NCI-H460 (cell line): ENCODE measurements at regions not wholly inside any gene's neighbourhood (a gene's known extent, or its start where the extent isn't known, plus 50 kb on each side); places are given as distances from the start of the nearest gene placed in this dataset.
"Not testable (repeated sequence)": the region's sequence is repeated elsewhere in the genome, so short reads cannot be mapped to it uniquely, and the experiment has no call there.

ENCODE experiments used
- DNase-seq: peaks from one replicate; pipeline ENCODE4 v3.0.0-alpha.2; 2016; ENCODE audit warnings: low read depth; ENCODE audit errors: extremely low read depth

DNA sequence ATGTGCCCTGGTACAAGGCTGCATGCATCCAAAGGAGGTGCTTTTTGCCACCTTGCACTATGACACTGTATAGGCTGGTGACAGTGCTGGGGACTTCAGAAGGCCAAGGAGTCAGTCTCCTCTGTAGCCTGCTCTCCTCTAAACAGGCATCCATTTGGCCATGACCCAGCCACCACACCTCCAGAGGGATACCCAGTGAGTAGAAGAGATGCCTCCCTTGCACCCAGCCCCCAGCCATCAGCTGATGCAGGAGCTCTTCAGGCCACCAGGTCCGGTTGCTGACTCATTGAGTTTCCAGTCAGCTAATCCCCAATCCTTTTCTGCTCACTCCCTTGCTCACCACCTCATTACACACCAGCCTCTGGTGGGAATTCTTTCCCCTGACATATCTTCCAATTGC lies 99.8 kb downstream of the PJA1 start:
- no peak for DNase-seq

DNA sequence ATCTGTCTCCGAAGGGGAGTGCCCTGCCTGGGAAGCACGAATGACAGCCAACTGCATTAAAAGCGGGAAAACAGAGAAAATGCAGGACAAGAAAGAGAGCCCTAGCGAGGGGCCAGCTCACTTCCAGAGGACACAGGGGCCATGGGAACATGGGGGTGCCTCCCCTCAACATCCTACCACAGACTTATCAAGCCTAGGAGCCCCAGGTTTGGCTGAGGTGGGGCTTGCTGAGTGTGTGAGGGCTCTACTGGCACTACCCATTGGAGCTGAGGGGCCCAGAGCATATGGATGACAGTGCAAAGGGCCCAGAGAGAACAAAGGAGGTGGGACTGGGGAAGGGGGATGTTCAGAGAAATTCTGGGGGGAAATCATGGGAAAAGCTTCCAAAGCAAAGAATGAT lies 101.8 kb downstream of the PJA1 start:
- no peak for DNase-seq

DNA sequence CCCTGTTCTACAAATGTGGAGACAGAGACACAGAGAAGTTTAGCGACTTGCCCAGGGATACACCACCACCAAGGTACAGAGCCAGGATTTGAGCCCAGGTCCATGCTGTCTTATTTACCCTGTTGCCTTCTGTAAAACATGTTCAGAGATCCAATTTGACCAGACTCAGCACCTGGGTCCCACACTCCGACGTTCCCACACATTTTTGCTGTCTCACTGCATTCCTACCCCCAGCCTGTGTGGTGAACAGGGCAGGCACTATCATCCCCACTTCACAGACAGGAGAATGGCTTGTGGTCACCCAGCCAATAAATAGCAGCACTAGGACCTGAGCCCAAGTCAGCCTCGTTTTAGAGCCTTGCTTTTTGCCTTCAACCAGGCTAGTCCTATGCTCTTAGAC lies 102.8 kb downstream of the PJA1 start:
- DNase-seq = no peak

DNA sequence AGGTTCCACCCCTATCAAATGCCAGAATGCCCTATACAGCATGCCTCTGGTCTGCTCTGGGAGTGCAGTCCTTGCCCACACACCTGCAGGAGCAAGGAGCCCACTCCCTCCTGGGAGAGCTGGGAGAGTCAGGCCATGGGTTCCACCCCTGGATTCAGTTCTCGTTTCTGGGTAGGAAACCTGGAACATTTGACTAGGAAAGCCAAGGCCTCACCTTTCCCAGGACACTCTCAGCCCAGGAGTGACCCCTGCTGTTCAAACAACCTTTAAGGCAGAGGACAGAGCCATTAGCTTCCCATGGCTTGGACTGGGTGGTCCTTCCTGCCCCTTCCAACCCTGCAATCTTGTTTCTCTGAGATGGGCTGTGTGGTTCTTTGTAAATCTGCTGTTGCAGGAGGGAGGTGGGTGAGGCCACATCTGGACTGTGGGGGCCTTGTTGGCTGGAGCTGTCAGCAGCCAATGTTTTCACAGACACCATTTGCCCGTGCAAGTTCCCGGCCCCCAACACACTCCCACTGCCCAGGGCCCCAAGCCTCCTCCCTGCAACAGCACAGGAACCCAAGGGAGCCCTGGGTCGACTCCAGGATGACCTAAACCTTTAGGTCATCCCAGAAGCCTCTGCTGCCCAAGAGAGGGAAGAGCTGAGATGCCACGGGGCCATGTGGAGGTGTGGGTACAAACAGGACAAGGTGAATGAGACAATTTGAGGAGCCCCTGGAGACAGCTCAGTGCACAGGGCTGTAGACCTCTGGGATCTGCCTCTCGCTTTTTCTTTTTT lies 104.4 kb downstream of the PJA1 start:
- no peak for DNase-seq

DNA sequence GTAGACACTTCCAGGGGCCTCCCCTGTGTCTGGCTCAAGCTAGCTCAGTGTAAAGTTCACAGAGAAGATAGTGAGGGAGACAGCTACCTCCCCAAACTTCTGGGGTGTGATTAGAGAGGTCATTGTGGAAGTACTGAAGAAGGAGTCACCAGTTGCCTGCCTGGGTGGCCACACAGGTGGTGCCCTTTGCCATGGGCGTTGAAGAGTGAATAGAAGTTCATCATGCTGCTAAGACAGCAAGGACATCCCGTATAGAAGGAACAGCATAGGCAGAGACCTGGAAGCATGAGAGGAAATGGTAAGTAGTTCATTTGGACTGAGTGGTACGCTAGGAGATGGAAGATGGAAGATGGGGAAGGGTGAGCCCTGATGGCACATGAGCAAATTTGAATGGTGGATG lies 110.1 kb downstream of the PJA1 start:
- DNase-seq = no peak

DNA sequence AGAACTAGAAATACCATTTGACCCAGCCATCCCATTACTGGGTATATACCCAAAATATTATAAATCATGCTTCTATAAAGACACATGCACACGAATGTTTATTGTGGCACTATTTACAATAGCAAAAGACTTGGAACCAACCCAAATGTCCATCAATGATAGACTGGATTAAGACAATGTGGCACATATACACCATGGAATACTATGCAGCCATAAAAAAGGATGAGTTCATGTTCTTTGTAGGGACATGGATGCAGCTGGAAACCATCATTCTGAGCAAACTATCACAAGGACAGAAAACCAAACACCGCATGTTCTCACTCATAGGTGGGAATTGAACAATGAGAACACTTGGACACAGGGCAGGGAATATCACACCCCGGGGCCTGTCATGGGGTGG lies 110.8 kb downstream of the PJA1 start:
- DNase-seq = not testable (repeated sequence)

DNA sequence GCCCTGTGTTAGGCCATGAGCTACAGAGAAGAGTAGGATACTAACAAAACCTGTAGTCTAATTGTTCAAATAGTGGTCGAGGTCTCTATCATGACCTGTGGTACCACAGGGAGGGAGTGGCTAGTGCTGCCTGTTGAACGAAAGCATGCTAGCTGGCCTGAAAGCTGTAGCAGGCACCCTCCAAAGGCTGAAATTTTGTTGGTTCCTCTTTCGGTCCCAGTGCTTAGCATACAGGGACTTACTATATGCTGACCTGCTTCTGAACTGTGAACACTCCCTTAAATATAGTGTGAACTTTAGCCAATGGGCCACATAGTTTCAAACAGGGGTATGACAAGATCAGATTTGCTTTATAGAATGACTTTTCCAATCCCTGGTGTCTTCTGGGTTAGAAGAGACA lies 113.4 kb downstream of the PJA1 start:
- no peak for DNase-seq

DNA sequence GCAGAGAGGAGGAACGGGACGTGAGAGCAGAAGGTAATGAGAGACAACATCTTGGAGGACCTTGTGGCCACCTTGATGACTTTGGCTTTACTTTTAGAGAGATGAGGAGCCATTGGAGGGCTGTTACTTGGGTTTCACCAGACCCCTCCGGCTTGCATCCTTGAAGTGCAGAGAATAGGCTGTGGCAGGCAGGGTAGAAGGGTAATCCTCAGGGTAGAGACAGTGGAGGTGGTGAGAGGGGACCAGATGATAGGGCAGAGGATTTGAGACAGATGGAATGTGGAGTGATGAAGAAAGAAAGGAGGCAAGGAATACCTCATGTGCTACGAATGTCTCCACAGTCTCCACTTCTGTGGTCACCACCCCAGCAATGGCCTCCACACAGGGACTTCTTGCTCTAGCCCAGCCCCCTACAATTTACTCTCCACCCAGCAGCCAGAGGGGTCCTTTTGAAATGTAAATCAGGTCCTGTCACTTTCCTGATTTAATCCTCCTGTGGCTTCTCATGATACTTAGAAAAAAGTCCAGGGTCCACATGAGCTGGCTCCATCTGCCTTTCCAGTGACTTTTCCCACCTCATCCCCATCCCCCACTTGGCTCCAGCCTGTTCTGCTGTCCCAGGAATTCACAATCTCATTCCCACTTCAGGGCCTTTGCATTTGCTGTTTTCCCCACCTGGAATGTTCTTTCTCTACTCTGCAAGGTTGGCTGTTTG lies 115.0 kb downstream of the PJA1 start:
- DNase-seq = no peak

DNA sequence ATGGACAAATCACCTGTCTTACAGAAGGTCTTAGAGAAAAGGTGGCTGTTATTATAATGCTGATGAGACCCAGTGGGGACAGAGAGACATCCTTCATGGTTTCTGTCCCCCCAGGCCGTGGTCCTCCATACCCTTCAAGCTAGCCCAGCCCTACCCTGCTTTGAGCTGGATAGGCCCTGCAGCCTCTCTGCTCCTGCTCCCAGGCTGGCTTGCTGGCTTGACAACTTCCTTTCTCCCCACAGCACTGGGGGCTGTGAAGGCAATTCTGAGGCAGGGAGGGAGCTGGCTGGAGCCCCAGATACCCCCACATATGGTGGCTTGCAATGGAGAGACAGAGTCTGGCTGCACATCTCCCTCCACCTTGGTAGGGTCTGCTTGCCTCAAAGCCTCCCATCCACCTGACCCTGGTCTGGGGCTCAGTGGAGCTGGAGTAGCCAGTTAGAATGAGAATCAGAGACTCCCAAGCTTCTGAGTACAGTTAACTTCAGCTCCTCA lies 118.2 kb downstream of the PJA1 start:
- DNase-seq = no peak

DNA sequence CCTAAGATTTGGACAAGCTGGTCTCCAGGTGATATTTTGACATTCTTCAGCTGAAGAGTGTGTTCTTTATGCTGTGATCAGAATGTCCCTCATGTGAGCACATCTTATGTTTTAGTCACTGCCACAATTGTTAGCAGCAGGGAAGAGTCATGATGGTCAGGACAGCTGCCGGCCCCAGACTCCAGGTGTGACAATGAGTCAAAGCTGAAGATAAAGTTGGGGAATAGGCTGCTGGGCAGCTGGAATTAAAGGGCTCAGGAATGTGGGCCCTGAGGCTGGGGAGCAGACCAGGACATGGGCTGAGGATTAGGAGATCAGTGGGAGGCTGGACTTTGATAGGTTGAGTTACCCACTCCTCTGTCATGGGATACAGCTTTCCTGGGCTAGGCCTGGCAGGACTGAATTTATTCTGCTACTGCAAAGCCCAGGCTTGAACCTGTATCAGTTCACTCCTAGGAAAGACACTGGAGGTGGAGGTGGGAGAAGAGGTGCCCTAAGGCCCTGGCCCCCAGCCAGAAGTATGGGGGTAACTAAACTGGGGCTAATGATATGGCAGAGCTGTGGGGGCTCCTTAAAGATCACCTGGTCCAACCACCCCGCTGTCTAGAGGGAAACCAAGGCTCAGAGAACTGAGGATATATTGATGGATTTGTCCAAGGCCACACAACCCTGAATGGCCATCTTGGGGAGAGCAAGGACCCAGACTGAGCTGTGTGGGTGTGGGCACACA lies 119.5 kb downstream of the PJA1 start:
- no peak for DNase-seq

DNA sequence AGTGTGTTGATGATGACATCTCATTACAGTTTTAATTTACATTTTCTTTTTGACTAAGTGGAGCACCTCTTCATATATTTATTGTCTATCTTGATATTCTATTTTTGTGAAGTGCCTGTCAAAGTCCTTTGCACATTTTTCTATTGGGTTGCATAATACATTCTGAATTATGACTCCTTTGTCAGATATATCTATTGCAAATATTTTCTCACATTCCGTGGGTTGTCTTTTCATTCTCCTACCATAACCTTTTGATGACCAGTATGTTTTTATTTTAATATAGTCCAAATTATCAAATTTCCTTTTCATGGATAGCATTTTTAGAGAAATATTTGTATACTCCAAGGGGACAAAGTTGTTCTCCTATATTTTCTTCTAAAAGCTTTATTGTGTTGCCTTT lies 126.4 kb downstream of the PJA1 start:
- DNase-seq = no peak

DNA sequence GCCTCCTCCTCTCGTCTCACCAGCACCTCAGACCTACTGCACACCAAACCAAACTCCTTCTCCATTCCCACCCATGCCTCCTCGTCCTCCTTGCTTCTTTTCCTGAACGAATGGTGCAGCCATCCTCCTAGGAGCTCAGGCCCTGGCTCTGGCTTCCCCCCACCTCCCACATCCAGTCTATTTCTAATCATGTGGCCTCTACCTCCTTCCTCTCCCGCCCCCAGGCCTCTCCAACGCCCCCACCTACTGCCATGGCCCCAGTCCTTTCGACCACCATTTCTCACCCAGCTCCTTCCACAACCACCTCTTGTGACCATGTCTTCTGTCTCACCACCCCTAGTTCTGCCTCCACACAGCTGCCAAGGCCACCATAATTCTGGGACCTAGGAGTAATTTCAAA lies 127.1 kb downstream of the PJA1 start:
- no peak for DNase-seq

DNA sequence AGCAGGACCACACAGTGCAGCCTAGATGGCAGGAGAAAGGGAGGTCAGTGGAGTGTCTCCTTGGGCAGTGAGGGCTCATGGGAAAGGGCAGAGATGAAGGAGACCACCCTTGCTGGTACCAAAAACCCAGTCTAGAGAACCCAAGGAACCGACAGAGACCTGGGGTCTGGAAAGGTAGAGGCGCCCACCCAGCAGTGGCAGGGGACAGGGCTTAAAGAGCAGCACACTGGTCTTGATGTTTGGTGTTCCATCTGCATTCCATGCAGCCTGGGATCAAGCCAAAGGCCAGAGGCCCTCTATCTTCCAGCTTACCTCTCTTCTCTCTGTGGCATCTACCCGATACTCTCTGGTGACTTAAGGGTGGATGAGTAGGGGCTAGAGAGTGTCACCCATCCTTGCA lies 127.5 kb downstream of the PJA1 start:
- no peak for DNase-seq

DNA sequence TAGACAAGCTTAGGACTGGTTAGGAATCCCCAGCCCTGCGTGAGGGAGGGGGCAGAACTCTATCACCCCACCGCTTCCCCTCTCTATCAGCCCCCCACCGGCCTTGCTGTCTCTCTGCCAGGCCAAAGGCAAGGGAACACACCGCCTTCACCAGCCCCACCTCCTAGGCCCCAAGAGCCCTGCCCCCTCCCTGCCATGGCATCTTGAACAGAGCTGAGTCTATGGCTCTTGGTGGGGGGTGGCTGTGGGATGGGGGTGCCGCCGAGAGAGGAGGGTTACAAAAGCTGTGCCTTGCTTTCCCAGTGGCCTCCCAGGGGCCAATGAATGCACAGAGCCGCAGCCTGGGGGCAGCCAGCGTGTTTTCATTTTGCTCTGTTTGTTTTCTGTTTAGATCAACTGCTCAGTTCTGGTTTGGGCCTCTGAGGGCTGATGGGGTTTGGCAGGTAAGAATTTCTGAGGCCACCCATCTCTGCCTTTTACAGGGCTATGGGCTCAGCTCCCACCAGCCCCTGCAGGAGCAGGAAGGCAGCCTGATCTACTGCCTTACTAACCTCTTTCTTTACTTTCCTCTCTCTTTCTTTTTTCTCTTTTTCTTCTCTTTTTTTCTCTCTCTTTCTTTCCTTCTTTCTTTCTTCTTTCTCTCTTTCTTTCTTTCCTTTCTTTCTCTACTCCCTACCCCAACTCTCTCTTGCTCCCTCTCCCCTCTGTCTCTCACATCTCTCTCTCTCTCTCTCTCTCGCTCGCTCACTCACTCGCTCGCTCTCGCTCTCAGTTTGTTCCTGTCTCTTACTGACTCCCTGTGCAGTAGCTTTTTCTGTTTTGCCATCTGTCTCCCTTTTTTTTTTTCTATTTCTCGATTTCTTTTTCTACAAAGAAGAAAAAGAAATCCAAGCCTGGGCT lies 128.3 kb downstream of the PJA1 start:
- no peak for DNase-seq

DNA sequence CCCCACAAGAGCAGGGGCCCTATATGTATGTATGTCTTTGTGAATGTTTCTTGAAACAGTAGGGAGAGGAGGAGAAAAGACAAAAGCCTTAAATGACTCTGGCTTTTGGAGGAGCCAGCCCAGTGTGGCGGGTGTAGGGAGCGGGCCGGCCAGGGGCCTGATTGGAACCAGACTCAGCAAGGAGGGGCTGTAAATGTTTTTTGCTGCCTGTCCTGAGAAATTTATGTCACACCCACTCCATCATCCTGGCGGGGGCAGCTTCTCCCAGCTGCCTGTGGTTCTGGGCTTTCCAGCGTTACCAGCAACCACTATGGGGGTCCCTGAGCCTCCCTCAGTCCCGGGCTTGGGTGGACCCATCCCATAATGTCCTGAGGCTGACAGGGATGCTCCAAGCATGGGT lies 130.8 kb downstream of the PJA1 start:
- no peak for DNase-seq

DNA sequence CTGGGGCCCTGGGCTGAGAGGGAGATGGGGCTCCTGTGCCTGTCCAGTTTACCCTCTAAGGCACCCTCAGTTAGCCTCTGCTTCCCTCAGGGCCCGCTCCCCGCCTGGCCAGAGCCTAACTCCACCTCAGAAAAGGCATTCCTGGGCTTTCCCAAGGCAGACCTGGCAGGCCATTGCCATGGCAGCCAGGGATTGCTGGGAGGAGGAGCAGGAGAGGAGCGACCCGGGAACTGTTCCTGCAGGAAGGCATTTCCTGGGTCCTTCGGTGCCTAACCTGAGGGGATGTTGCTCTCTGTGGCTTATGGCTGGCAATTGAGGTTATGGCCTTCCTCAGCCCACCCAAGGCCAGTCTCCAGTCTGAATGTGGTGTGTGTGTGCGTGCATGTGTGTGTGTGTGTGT lies 131.3 kb downstream of the PJA1 start:
- DNase-seq = no peak

DNA sequence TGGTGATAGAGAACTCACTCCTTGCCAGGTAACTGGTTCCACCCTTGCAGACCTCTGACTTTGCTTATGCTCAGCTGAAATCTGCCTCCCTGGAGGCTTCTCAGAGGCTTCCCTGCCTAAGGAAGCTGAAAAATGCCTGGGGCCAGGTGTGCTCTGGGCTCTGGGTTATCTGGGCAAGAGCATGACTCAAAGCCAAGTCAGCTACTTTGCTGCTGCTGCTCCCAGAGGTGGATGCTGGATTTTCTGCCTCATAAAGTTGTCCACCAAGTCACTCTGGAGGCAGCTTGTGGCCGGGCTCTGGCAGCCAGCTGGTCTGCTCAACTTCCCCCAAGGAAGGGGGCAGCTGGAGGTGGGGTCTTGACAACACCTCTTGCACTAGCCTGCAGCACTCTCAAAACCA lies 132.7 kb downstream of the PJA1 start:
- DNase-seq = no peak

DNA sequence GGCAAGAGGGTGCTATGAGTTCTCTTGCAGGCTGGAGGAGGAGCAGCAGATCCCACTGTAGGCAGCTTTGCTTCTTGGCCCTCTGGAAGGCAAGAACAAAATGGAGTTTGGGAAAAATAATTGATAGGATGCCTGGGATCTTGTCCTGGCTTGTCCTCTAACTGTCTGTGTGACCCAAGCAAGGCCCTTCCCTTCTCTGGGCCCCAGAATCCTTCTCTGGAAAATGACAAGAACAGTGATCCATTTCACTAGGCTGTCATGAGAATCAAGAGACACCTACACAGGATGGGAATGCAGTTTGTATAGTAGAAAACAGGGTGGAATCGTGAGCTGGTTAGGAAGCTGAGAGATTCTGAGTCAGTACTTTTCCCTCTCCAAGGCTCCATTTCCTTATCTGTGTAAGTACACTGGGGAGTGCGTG lies 133.3 kb downstream of the PJA1 start:
- no peak for DNase-seq

DNA sequence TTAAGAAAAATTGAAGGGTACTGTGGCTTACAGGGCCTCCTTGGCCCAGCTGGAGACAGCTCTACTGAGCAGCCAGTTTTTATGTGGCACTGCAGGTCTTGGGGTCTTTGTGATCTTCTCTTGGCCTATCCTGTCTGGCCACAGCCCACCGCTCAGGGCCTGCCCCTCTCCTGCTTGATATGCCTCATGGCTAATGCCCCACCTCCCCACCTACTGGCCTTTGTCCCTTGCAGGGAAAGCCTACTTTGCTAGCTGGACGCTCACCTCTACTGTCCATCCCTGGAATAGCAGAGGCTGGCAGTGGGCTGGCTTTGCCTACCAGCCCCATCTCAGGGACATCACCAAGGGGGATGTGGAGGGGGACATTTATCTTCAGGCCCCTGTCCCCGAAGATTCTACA lies 134.1 kb downstream of the PJA1 start:
- no peak for DNase-seq

DNA sequence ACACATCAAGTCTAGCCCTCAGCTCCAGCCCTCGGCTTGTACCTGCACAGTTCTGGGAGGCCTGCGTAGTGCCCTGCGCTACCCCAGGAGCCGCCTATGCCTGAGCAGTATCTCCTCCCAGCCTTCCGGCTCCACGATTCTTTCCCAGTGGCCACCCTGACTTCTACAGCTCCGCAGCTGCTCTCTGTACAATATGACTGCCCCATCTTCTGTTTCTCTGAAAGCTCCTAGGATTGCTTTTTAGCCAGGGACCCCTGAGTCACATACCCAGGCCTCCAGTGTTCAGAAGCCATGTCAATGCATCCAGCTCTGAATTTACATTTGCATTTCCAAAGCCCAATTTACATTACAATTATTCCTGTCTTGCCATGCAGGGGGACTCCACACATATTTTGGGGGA lies 135.5 kb downstream of the PJA1 start:
- no peak for DNase-seq

DNA sequence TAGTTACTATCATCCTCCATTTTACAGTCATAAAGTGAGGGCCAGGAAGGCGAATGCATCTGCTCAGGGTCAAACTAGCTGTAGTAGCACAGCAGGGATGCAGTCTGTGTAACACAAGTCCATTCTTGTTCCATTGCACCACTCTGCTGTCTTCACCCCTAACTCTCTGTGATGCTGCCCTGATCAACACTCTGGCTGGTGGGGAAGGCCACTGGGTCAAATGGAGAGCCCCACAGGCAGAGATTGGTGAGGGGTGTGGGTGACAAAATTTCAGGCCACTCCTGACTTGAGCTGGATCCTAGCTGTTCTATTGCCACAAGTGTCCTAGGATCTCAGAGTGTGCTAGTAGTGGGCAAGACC lies 136.5 kb downstream of the PJA1 start:
- no peak for DNase-seq
